GM12891 (cell line): ENCODE measurements at regions not wholly inside any gene's neighbourhood (a gene's known extent, or its start where the extent isn't known, plus 50 kb on each side); places are given as distances from the start of the nearest gene placed in this dataset.

Source experiments
- PAX5 ChIP-seq: IDR thresholded peaks from 2 replicates; pipeline ENCODE4 v1.6.1; 2011; ENCODE audit warnings: low read length, moderate library complexity, mild to moderate bottlenecking; ENCODE audit not compliant: insufficient read depth, severe bottlenecking
- POLR2A ChIP-seq: IDR thresholded peaks from 2 replicates; pipeline ENCODE4 v1.6.1; 2011; ENCODE audit warnings: low read depth, low read length, control low read depth
- POLR2AphosphoS5 ChIP-seq: IDR thresholded peaks from 2 replicates; pipeline ENCODE4 v1.6.1; 2011; ENCODE audit warnings: low read depth, low read length, control low read depth
- POU2F2 ChIP-seq: IDR thresholded peaks from 2 replicates; pipeline ENCODE4 v1.6.1; 2011; ENCODE audit warnings: low read depth, mild to moderate bottlenecking, control low read depth, low read length, moderate library complexity
- SPI1 ChIP-seq: IDR thresholded peaks from 2 replicates; pipeline ENCODE4 v1.6.1; 2011; ENCODE audit warnings: low read depth, low read length, control low read depth
- TAF1 ChIP-seq: IDR thresholded peaks from 2 replicates; pipeline ENCODE4 v1.6.1; 2011; ENCODE audit warnings: low read depth, low read length, control low read depth

- TF ChIP-seq TAF1 = no peak
- TF ChIP-seq SPI1 = no peak
- TF ChIP-seq POLR2A = no peak
- TF ChIP-seq PAX5 = no peak
- TF ChIP-seq POLR2AphosphoS5 = no peak
- TF ChIP-seq POU2F2 = no peak
These were observed 66.8 kb upstream of the UBE2E1 start for GRCh38 chr3:23738944-23739343.
